Suprapubic skin (tissue), 4 donors: ENCODE measurements at regions not wholly inside any gene's neighbourhood (a gene's known extent, or its start where the extent isn't known, plus 50 kb on each side); places are given as distances from the start of the nearest gene placed in this dataset.

ENCODE experiments used
- DNase-seq, 2 donors: peaks; one replicate each; pipeline ENCODE4 v3.0.0-alpha.2; 2019; ENCODE audit warnings: low spot score in 2 of 2
- H3K27ac ChIP-seq: fragments of 200-600 bp; sonication (generic); one replicate; pipeline ENCODE4 v1.5.1; 2019
- H3K27me3 ChIP-seq: fragments of 200-600 bp; sonication (generic); one replicate; pipeline ENCODE4 v1.5.1; 2019
- H3K36me3 ChIP-seq: fragments of 200-600 bp; sonication (generic); one replicate; pipeline ENCODE4 v1.5.1; 2019
- H3K4me1 ChIP-seq: fragments of 200-600 bp; sonication (generic); one replicate; pipeline ENCODE4 v1.5.1; 2019
- H3K4me3 ChIP-seq: fragments of 200-600 bp; sonication (generic); one replicate; pipeline ENCODE4 v1.5.1; 2019; ENCODE audit warnings: mild to moderate bottlenecking
- H3K9me3 ChIP-seq: fragments of 200-600 bp; sonication (generic); one replicate; pipeline ENCODE4 v1.5.1; 2019
- CTCF ChIP-seq, 2 donors: fragments of 200-600 bp in 1 of 2; fragments of 450-650 bp in 1 of 2; sonication (generic) in 1 of 2; IDR thresholded peaks; one replicate each; pipeline ENCODE4 v1.5.1; 2016 to 2019; ENCODE audit warnings: antibody characterized with exemption in 2 of 2, mild to moderate bottlenecking in 1 of 2, moderate library complexity in 1 of 2
- EP300 ChIP-seq: sonication (generic); formaldehyde crosslinking; IDR thresholded peaks from one replicate; pipeline ENCODE4 v1.6.1; 2017; ENCODE audit warnings: antibody characterized with exemption
- POLR2A ChIP-seq, 2 donors: fragments of 450-650 bp; IDR thresholded peaks; one replicate each; pipeline ENCODE4 v1.6.1; 2017; ENCODE audit warnings: antibody characterized with exemption in 2 of 2, mild to moderate bottlenecking in 2 of 2, moderate library complexity in 2 of 2
- POLR2AphosphoS5 ChIP-seq, 3 donors: sonication (generic); formaldehyde crosslinking; IDR thresholded peaks; one replicate each; pipeline ENCODE4 v1.6.1; 2017; ENCODE audit warnings: antibody characterized with exemption in 3 of 3
- WGBS: methylation state at CpG from one replicate; pipeline ENCODE4 v1.1.5; 2018; 5-methylcytosine and 5-hydroxymethylcytosine counted together

- no peak overlapping the region for H3K27ac ChIP-seq
- no peaks in the 10 kb centered on the region for H3K36me3 ChIP-seq
- H3K4me1 ChIP-seq: no peaks in the 10 kb centered on the region
- H3K27me3 ChIP-seq: no peaks in the 10 kb centered on the region
- H3K9me3 ChIP-seq: no peaks in the 10 kb centered on the region
- no peak overlapping the region for H3K4me3 ChIP-seq
- WGBS: 87% methylated on average over 7 of the region's 7 CpGs
- TF ChIP-seq EP300: no peak
- TF ChIP-seq POLR2A (IDR thresholded peaks at IDR 0.05): no peak
- TF ChIP-seq POLR2AphosphoS5 (IDR thresholded peaks at IDR 0.05): no peak
- TF ChIP-seq CTCF (IDR thresholded peaks at IDR 0.05): no peak
- peak in 1 of 2 donors; percentile 31 for DNase-seq
Measured at GRCh38 chr6:1463275-1463674, 73.9 kb downstream of the FOXF2 start.

- no peak overlapping the region for H3K4me3 ChIP-seq
- TF ChIP-seq POLR2A (IDR thresholded peaks at IDR 0.05) (no peak), EP300 (no peak), POLR2AphosphoS5 (IDR thresholded peaks at IDR 0.05) (no peak), CTCF (IDR thresholded peaks at IDR 0.05) (no peak)
- 90% methylated on average over 8 of the region's 8 CpGs for WGBS
- H3K36me3 ChIP-seq: no peaks in the 10 kb centered on the region
- no peak overlapping the region for H3K27ac ChIP-seq
- peak in 1 of 2 donors; percentile 59 for DNase-seq
- no peaks in the 10 kb centered on the region for H3K4me1 ChIP-seq
- no peaks in the 10 kb centered on the region for H3K27me3 ChIP-seq
- no peaks in the 10 kb centered on the region for H3K9me3 ChIP-seq
Measured at GRCh38 chr6:1463751-1464426, 74.5 kb downstream of the FOXF2 start.

- no peak for TF ChIP-seq POLR2A (IDR thresholded peaks at IDR 0.05)
- no peak for TF ChIP-seq EP300
- TF ChIP-seq CTCF (IDR thresholded peaks at IDR 0.05): no peak
- TF ChIP-seq POLR2AphosphoS5 (IDR thresholded peaks at IDR 0.05): no peak
- 50% methylated on average over 7 of the region's 7 CpGs for WGBS
- H3K4me1 ChIP-seq: no peaks in the 10 kb centered on the region
- DNase-seq: peak in 1 of 2 donors; percentile 59
- H3K36me3 ChIP-seq: no peaks in the 10 kb centered on the region
- H3K4me3 ChIP-seq: no peak overlapping the region
- no peaks in the 10 kb centered on the region for H3K27me3 ChIP-seq
- H3K27ac ChIP-seq: no peak overlapping the region
- H3K9me3 ChIP-seq: no peaks in the 10 kb centered on the region
Measured at GRCh38 chr6:1464781-1465370, 75.5 kb downstream of the FOXF2 start.

GRCh38 chr6:1468126-1468525, 78.8 kb downstream of the FOXF2 start:
- WGBS: 52% methylated on average over 7 of the region's 7 CpGs

More at GRCh38 chr6:1468126-1468525, 78.8 kb downstream of the FOXF2 start:
- no peak for DNase-seq
- Histone ChIP-seq H3K4me3 (no peak overlapping the region), H3K36me3 (no peaks in the 10 kb centered on the region), H3K27me3 (no peaks in the 10 kb centered on the region), H3K9me3 (no peaks in the 10 kb centered on the region), H3K4me1 (no peaks in the 10 kb centered on the region), H3K27ac (no peak overlapping the region)
- TF ChIP-seq POLR2A (IDR thresholded peaks at IDR 0.05) (no peak), POLR2AphosphoS5 (IDR thresholded peaks at IDR 0.05) (no peak), CTCF (IDR thresholded peaks at IDR 0.05) (no peak), EP300 (no peak)
